ENCODE measurements at regions not wholly inside any gene's neighbourhood (a gene's known extent, or its start where the extent isn't known, plus 50 kb on each side); places are given as distances from the start of the nearest gene placed in this dataset.
A peak's percentile ranks its signal among the peaks of the same experiment; 100 is the strongest.
"Not testable (repeated sequence)": the region's sequence is repeated elsewhere in the genome, so short reads cannot be mapped to it uniquely, and the experiment has no call there.

DNA sequence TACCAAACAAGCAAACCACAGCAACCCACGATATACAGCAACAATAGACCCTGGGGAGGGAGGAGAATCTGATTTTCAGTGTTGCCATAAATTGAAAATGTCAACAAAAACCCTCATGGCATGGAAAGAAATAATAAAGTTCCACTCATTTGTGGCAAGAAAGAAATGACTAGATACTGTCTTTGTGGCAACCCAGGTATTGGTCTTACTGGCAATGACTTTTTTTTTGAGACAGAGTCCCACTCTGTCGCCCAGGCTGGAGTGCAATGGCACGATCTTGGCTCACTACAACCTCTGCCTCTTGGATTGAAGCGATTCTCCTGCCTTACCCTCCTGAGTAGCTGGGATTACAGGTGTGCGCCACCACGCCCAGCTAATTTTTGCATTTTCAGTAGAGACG lies 204.0 kb downstream of the NPIPA7 start:
- H3K4me1 ChIP-seq (ENCODE audit: control insufficient read depth, insufficient read depth, low read length); H3K9me3 ChIP-seq (ENCODE audit: control insufficient read depth, insufficient read depth, low read depth, low read length); H3K4me3 ChIP-seq (ENCODE audit: low read depth, low read length); CTCF ChIA-PET; POLR2A ChIA-PET; H3K36me3 ChIP-seq (ENCODE audit: control insufficient read depth in 2 of 2, insufficient read depth in 1 of 2, low read length in 2 of 2); H3K27ac ChIP-seq (ENCODE audit: extremely low read depth, low read depth, low read length): not testable (repeated sequence)

DNA sequence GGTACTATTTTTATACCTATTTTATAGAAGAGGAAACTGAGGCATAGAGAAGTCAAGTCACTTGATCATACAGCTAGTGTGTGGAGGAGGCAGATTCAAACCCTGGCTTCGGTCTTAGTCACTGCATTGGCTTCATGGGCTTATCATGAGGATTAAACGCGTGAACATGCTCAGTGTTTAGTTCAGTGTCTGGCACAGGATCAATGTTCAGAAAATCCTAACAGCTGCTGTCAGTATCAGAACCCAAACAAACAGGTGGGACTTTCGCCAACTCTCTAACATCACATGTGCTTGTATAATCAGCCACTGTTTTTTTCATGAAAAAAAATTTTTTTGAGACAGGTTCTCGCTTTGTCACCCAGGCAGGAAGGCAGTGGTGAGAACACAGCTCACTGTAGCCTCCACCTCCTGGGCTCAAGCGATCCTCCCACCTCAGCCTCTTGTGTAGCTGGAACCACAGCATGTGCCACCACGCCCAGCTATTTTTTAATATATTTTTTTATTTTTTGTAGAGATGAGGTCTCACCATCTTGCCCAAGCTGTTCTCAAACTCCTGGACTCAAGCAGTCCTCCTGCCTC lies 207.2 kb downstream of the NPIPA7 start:
- POLR2A ChIA-PET; H3K4me3 ChIP-seq (ENCODE audit: low read depth, low read length); H3K36me3 ChIP-seq (ENCODE audit: control insufficient read depth in 2 of 2, insufficient read depth in 1 of 2, low read length in 2 of 2); H3K9me3 ChIP-seq (ENCODE audit: control insufficient read depth, insufficient read depth, low read depth, low read length); H3K27ac ChIP-seq (ENCODE audit: extremely low read depth, low read depth, low read length); H3K4me1 ChIP-seq (ENCODE audit: control insufficient read depth, insufficient read depth, low read length); CTCF ChIA-PET: not testable (repeated sequence)

DNA sequence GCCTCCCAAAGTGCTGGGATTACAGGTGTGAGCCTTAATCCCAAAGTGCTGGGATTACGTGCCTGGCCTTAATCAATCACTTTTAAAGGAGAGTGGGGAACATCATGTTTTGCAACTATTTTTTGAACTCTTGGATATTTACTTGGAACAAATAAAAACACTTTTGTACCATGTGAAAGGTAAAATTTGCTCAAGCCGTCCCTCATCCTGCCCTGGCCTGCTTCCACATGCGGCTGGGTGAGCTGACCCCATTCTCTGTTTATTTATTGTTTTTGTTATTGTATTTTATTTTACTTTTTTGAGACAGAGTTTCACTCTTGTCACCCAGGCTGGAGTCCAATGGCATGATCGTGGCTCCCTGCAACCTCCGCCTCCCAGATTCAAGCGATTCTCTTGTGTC lies 208.0 kb downstream of the NPIPA7 start:
- H3K36me3 ChIP-seq (ENCODE audit: control insufficient read depth in 2 of 2, insufficient read depth in 1 of 2, low read length in 2 of 2); H3K27ac ChIP-seq (ENCODE audit: extremely low read depth, low read depth, low read length); H3K9me3 ChIP-seq (ENCODE audit: control insufficient read depth, insufficient read depth, low read depth, low read length); H3K4me3 ChIP-seq (ENCODE audit: low read depth, low read length); POLR2A ChIA-PET; H3K4me1 ChIP-seq (ENCODE audit: control insufficient read depth, insufficient read depth, low read length); CTCF ChIA-PET: not testable (repeated sequence)

DNA sequence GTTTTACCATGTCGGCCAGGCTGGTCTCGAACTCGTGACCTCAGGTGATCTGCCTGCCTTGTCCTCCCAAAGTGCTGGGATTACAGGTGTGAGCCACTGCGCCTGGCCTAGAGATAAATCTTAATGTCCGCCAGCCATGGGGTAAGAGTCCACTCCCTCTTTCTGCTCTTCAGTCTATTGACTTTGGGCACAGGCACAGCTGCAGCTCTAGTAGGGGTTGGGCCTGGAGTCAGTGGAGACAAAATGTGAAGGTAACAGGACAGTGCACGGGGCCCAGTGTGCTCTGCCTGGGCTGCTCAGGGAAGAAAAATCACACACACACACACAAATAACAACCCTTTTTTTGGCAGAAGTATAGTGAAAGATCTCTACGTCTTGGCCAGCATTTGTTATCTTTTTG lies 209.5 kb downstream of the NPIPA7 start:
- H3K4me3 ChIP-seq (ENCODE audit: low read depth, low read length); POLR2A ChIA-PET; CTCF ChIA-PET; H3K4me1 ChIP-seq (ENCODE audit: control insufficient read depth, insufficient read depth, low read length); H3K27ac ChIP-seq (ENCODE audit: extremely low read depth, low read depth, low read length); H3K36me3 ChIP-seq (ENCODE audit: control insufficient read depth in 2 of 2, insufficient read depth in 1 of 2, low read length in 2 of 2); H3K9me3 ChIP-seq (ENCODE audit: control insufficient read depth, insufficient read depth, low read depth, low read length): not testable (repeated sequence)

DNA sequence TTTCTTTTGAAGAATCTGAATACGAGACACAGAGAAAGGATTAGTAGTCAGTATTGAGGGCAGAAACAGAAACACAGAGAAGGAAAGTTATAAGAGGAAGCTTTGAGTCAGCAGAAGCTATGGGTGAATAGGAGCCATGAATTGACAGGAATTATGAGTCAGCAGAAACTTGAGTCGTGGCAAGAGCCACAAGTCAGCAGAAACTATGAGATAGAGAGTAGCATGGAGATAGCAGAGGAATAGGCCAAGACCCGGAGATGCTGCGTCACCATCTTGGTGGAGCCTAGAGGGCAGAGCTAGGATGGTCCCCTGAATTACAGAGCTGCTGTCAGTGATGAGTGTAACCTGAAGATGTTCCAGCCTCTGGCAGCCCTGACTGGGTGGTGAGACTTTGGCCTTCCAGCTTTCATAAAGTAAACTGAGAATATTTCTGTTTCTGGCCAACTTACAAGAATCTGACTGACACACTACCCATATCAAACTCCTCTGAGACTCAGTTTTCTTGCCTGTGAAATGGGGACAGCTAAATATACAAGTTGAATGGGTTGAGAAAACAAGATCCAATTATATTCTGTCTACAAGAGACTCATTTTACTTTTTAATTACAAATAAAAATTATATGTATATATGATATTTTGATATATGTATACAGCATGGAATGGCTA lies 211.8 kb downstream of the NPIPA7 start:
- CTCF ChIA-PET; H3K27ac ChIP-seq (ENCODE audit: extremely low read depth, low read depth, low read length): not testable (repeated sequence)

DNA sequence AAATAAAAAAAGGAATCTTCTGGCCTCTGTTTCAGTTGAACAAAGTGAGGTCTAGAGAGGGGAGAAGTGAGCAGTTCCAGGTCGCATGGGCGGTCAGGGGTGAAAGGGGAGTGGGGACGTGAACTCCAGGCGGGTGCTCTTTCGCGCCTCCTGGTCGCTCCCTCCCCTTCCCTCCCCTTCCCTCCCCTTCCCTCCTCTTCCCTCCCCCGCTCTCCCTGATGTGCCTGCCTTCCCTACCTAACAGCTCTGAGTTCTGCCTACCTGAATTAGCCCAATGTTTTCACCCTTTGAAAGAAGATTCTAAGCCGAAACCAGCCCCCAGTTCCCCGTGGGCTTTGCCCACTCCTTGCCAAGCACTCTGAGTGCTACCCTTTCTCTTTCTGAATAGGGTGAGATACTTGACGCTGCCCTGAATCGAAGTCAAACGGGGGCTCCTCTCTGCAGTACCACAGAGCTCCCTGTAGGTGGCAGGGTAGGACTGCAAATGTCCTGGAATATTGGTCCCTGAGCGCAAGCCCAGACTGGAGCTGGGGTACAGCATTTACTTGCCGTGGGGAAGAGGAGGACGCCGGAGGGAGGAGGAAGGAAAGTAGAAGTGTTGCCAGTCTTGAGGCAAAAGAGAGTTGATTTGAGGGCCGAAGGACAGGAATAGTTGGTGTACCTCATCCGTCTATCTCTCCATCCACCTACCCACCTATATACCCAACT lies 214.4 kb downstream of the NPIPA7 start:
- H3K36me3 ChIP-seq (ENCODE audit: control insufficient read depth in 2 of 2, insufficient read depth in 1 of 2, low read length in 2 of 2); H3K4me1 ChIP-seq (ENCODE audit: control insufficient read depth, insufficient read depth, low read length); H3K9me3 ChIP-seq (ENCODE audit: control insufficient read depth, insufficient read depth, low read depth, low read length); H3K27ac ChIP-seq (ENCODE audit: extremely low read depth, low read depth, low read length); POLR2A ChIA-PET; H3K4me3 ChIP-seq (ENCODE audit: low read depth, low read length): not testable (repeated sequence)
- CTCF ChIA-PET: interaction anchor here (0.7 to 0.9 kb wide), 3 partner anchors 690 to 1336 kb away, joined by 3 read pairs; no protein-coding TSS in a partner anchor
- TF ChIP-seq, protein P1, sequence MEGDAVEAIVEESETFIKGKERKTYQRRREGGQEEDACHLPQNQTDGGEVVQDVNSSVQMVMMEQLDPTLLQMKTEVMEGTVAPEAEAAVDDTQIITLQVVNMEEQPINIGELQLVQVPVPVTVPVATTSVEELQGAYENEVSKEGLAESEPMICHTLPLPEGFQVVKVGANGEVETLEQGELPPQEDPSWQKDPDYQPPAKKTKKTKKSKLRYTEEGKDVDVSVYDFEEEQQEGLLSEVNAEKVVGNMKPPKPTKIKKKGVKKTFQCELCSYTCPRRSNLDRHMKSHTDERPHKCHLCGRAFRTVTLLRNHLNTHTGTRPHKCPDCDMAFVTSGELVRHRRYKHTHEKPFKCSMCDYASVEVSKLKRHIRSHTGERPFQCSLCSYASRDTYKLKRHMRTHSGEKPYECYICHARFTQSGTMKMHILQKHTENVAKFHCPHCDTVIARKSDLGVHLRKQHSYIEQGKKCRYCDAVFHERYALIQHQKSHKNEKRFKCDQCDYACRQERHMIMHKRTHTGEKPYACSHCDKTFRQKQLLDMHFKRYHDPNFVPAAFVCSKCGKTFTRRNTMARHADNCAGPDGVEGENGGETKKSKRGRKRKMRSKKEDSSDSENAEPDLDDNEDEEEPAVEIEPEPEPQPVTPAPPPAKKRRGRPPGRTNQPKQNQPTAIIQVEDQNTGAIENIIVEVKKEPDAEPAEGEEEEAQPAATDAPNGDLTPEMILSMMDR (tag by site-specific recombination; IDR thresholded peaks at IDR 0.05): peak; percentile 16; the same call in 1 of the 2 replicates
- TF ChIP-seq ZNF654 (tag by site-specific recombination; IDR thresholded peaks at IDR 0.05; ENCODE audit: low read depth): peak; percentile 71

More for the DNA sequence above, 211.8 kb downstream of the NPIPA7 start:
- H3K4me3 ChIP-seq (ENCODE audit: low read depth, low read length); H3K9me3 ChIP-seq (ENCODE audit: control insufficient read depth, insufficient read depth, low read depth, low read length); H3K4me1 ChIP-seq (ENCODE audit: control insufficient read depth, insufficient read depth, low read length); H3K36me3 ChIP-seq (ENCODE audit: control insufficient read depth in 2 of 2, insufficient read depth in 1 of 2, low read length in 2 of 2); POLR2A ChIA-PET: not testable (repeated sequence)

DNA sequence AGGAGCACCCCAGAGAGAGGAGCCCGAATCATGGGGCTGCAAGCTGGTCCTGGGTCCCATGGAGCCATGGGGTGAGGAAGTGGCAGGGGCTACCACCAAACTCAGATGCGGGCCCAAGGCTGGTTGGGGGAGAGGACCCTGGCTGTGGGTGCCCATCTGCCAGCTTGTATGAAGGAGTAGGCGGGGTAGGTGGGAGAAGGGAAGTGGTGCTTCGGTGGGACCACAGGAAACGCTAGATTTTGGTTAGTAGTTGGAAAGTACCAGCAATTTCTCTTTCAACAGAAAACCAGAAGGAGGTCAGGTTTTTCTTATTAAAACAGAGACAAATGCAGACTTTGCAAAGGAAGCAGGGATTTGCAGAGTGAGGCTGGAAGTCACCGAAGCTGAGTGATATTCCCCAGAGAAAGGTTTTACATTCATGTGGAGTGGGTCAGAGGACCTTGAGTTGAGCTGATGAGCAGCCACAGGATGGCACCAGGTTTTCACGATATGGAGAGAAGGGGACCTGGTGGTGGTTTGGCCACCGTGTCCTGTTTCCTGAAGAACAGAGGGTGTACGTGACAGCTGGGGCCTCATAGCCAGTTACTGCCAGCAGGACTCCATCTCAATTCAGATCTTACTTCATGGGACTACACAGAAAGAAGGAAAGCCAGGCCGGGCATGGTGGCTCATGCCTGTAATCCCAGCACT lies 216.2 kb downstream of the NPIPA7 start:
- POLR2A ChIA-PET; H3K9me3 ChIP-seq (ENCODE audit: control insufficient read depth, insufficient read depth, low read depth, low read length); H3K4me1 ChIP-seq (ENCODE audit: control insufficient read depth, insufficient read depth, low read length); H3K36me3 ChIP-seq (ENCODE audit: control insufficient read depth in 2 of 2, insufficient read depth in 1 of 2, low read length in 2 of 2); CTCF ChIA-PET; H3K4me3 ChIP-seq (ENCODE audit: low read depth, low read length); H3K27ac ChIP-seq (ENCODE audit: extremely low read depth, low read depth, low read length): not testable (repeated sequence)

DNA sequence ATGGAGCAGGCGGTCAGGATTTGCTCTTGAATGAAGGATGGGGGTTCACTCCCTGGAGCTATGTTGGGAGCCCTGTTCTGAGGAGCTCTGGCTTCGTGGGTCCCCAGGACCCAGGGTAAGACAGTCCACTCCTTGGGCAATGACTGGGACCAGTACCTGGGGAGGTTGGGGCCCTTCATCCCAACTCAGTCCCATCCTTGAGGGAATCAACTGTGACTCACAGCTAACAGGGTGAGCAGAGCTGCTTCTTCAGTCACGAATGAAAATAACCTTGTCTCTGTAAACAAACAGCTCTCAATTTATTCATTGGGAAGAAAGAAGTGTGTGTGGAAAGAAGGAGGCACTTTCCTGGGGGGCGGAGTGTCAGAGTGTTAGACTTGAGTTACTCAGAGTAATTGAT lies 222.3 kb downstream of the NPIPA7 start:
- H3K9me3 ChIP-seq (ENCODE audit: control insufficient read depth, insufficient read depth, low read depth, low read length); CTCF ChIA-PET; H3K27ac ChIP-seq (ENCODE audit: extremely low read depth, low read depth, low read length); H3K4me1 ChIP-seq (ENCODE audit: control insufficient read depth, insufficient read depth, low read length); POLR2A ChIA-PET; H3K4me3 ChIP-seq (ENCODE audit: low read depth, low read length); H3K36me3 ChIP-seq (ENCODE audit: control insufficient read depth in 2 of 2, insufficient read depth in 1 of 2, low read length in 2 of 2): not testable (repeated sequence)

DNA sequence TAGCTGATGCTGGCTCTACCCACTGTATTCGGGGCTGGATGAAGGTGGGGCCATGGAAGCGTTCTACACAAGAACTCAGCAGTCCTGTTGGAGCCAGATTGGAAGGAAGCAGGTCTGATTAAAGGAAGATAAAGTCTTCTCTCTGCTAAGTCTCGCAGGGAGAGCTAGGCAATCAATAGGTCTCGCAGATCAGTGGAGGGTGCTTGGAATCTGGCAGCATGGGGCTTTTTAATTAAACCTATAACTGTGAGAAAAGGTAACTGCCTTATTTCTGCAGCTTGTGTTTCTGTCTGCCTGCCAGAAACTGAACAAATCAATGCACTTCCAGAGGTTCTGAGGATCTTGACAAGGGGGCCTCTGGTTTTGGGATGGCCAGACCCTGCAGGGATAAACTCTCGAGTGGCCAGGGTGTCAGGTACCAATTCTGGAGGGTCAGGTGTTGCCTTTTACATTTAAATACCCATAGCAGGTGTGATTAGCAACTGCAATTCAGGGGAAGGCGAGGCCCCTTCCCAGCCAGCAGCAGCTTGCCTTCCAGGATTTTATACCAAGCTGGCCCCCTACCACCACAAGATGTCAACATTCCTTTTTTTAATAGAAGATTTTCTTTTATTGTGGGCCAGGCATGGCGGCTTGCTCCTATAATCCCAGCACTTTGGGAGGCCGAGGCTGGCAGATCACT lies 228.6 kb downstream of the NPIPA7 start:
- H3K27ac ChIP-seq (ENCODE audit: extremely low read depth, low read depth, low read length); POLR2A ChIA-PET: not testable (repeated sequence)

More for the DNA sequence above, 228.6 kb downstream of the NPIPA7 start:
- CTCF ChIA-PET; H3K9me3 ChIP-seq (ENCODE audit: control insufficient read depth, insufficient read depth, low read depth, low read length); H3K36me3 ChIP-seq (ENCODE audit: control insufficient read depth in 2 of 2, insufficient read depth in 1 of 2, low read length in 2 of 2); H3K4me3 ChIP-seq (ENCODE audit: low read depth, low read length); H3K4me1 ChIP-seq (ENCODE audit: control insufficient read depth, insufficient read depth, low read length): not testable (repeated sequence)

All from HEK293 (cell line).